Transverse colon (tissue), 4 donors: ENCODE measurements at regions not wholly inside any gene's neighbourhood (a gene's known extent, or its start where the extent isn't known, plus 50 kb on each side); places are given as distances from the start of the nearest gene placed in this dataset.

Experiments
- DNase-seq: peaks from one replicate; pipeline ENCODE4 v3.0.0-alpha.2; 2019
- H3K27ac ChIP-seq, 4 donors: fragments of 200-600 bp; sonication (generic); 2 replicates each; pipeline ENCODE4 v1.5.1; 2016 to 2018; ENCODE audit warnings: inconsistent platforms in 4 of 4
- H3K27me3 ChIP-seq: fragments of 200-600 bp; sonication (generic); 2 replicates; pipeline ENCODE4 v1.5.1; 2017; ENCODE audit warnings: inconsistent platforms
- H3K36me3 ChIP-seq, 4 donors: fragments of 200-600 bp; sonication (generic); 2 replicates each; pipeline ENCODE4 v1.5.1; 2017 to 2019; ENCODE audit warnings: inconsistent platforms in 4 of 4
- H3K4me1 ChIP-seq, 4 donors: fragments of 200-600 bp; sonication (generic); 2 replicates each; pipeline ENCODE4 v1.5.1; 2017 to 2020; ENCODE audit warnings: inconsistent platforms in 4 of 4
- H3K4me3 ChIP-seq, 4 donors: fragments of 200-600 bp; sonication (generic); 1 replicate in 1 of 4; 2 replicates in 3 of 4; pipeline versions ENCODE4 v1.5.1 to v1.6.1; 2017 to 2019; ENCODE audit warnings: inconsistent platforms in 4 of 4
- H3K9me3 ChIP-seq, 2 donors: fragments of 200-600 bp; sonication (generic); 2 replicates each; pipeline ENCODE4 v1.5.1; 2017 to 2019; ENCODE audit warnings: inconsistent platforms in 2 of 2
- EP300 ChIP-seq: sonication (generic); formaldehyde crosslinking; IDR thresholded peaks from one replicate; pipeline ENCODE4 v1.6.1; 2017; ENCODE audit warnings: antibody characterized with exemption, low read depth
- POLR2A ChIP-seq: fragments of 450-650 bp; IDR thresholded peaks from one replicate; pipeline ENCODE4 v1.6.1; 2016; ENCODE audit warnings: antibody characterized with exemption, mild to moderate bottlenecking, moderate library complexity
- POLR2AphosphoS5 ChIP-seq, 3 donors: sonication (generic); formaldehyde crosslinking; IDR thresholded peaks; one replicate each; pipeline ENCODE4 v1.6.1; 2016; ENCODE audit warnings: antibody characterized with exemption in 3 of 3
- WGBS, 2 donors: methylation state at CpG; one replicate each; pipeline ENCODE4 v1.1.5; 2018; ENCODE audit warnings: low coverage in 1 of 2; 5-methylcytosine and 5-hydroxymethylcytosine counted together
- in situ Hi-C, 4 donors: fragments of 200-750 bp; cut with MboI; loops; one replicate each; pipeline versions ENCODE4 v1.15.0 to v1.15.1; 2017; ENCODE audit warnings: low sequenced_read_pairs in 3 of 4, low pct_ligation_motif_present in 1 of 4, low pct_unique_long_range_greater_than_20kb in 1 of 4
- intact Hi-C: fragments of 100-400 bp; cut with DNase I; formaldehyde crosslinking; loops from one replicate; pipeline ENCODE4 v1.15.1; 2023; ENCODE audit warnings: low total_unique reads
- TF ChIP-seq, protein P1 (sequence below), 5 experiments: fragments of 200-600 bp in 3 of 5; fragments of 450-650 bp in 2 of 5; sonication (generic) in 3 of 5; IDR thresholded peaks; 1 replicate in 2 of 5; 2 replicates in 3 of 5; pipeline ENCODE4 v1.5.1; 2016 to 2017; ENCODE audit warnings: antibody characterized with exemption in 5 of 5, inconsistent platforms in 3 of 5, mild to moderate bottlenecking in 2 of 5, moderate library complexity in 1 of 5

DNA sequence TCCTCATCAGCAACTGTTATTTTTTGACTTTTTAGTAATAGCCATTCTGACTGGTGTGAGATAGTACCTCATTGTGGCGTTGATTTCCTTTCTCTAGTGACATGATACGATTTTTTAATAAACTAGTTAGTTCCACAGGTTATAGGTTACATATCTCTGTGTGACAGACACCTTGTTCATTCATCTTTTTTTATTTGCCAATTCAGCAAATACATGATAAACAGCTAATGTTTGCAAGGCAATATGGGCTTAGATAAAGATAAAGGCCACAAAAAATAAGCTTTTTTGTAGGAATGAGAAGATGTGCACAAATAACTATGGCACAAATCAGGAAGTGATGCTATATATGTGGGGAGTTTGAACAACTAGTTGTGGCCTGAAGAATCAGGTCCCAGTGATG is 366.8 kb downstream of the HLX start:
- Histone ChIP-seq H3K36me3 (no peaks in the 10 kb centered on the region), H3K4me1 (peaks cover 0 to 4% (median 0%) of the 10 kb centered on the region in 4 donors), H3K9me3 (no peaks in the 10 kb centered on the region), H3K27me3 (no peaks in the 10 kb centered on the region), H3K4me3 (no peak overlapping the region), H3K27ac (no peak overlapping the region)
- DNase-seq = no peak
- TF ChIP-seq POLR2AphosphoS5 (IDR thresholded peaks at IDR 0.05) (no peak), POLR2A (no peak), EP300 (no peak)
- TF ChIP-seq, protein P1, sequence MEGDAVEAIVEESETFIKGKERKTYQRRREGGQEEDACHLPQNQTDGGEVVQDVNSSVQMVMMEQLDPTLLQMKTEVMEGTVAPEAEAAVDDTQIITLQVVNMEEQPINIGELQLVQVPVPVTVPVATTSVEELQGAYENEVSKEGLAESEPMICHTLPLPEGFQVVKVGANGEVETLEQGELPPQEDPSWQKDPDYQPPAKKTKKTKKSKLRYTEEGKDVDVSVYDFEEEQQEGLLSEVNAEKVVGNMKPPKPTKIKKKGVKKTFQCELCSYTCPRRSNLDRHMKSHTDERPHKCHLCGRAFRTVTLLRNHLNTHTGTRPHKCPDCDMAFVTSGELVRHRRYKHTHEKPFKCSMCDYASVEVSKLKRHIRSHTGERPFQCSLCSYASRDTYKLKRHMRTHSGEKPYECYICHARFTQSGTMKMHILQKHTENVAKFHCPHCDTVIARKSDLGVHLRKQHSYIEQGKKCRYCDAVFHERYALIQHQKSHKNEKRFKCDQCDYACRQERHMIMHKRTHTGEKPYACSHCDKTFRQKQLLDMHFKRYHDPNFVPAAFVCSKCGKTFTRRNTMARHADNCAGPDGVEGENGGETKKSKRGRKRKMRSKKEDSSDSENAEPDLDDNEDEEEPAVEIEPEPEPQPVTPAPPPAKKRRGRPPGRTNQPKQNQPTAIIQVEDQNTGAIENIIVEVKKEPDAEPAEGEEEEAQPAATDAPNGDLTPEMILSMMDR (IDR thresholded peaks at IDR 0.05) = no peak
- intact Hi-C loops (no loop called here), in situ Hi-C loops (no loop called here)
- WGBS, 2 donors = 41 to 56% methylated on average over 2 of the region's 2 CpGs

DNA sequence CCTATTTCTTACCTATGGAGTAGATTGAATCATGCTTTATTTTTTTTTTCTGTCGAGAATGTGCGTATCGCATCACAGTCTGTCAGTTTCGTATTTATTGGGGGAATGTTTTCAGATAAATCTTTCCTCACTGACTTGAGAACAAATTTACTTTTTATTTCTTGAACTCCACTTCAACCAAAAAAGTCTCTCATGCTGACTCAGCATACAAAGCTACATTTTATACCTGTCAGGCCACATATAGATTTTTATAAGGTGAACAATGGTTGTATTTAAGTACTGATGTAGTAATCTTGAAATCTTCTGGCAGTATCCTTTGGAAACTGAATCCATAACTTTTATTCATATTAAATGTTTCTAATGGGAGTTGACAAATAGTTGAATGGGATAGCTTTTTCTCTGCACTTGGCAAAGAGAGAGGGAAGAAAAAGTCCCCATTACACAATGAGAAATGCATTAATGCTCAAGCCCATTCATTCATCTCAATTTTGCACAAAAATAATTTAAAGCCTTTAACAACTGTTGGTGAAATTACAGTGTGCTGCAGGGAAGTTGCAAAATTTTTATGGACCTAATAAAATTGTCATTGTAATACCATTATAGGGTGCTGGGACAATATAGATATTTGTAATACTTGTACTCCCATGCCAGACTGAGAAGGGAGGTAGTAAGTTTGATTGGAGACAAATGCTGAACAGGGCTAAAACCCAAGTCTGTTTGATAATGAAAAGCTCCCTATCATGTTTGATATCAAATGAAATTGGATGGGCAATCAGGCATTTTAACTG is 367.6 kb downstream of the HLX start:
- Histone ChIP-seq H3K4me3 (no peak overlapping the region), H3K4me1 (no peaks in the 10 kb centered on the region), H3K9me3 (no peaks in the 10 kb centered on the region), H3K36me3 (no peaks in the 10 kb centered on the region), H3K27me3 (no peaks in the 10 kb centered on the region), H3K27ac (no peak overlapping the region)
- in situ Hi-C loops = no loop called here
- TF ChIP-seq EP300 (no peak), POLR2AphosphoS5 (IDR thresholded peaks at IDR 0.05) (no peak), POLR2A (no peak)
- TF ChIP-seq, protein P1 (IDR thresholded peaks at IDR 0.05) = no peak
- intact Hi-C loops = no loop called here
- 91 to 93% methylated on average over 4 of the region's 4 CpGs for WGBS, 2 donors
- DNase-seq = no peak

DNA sequence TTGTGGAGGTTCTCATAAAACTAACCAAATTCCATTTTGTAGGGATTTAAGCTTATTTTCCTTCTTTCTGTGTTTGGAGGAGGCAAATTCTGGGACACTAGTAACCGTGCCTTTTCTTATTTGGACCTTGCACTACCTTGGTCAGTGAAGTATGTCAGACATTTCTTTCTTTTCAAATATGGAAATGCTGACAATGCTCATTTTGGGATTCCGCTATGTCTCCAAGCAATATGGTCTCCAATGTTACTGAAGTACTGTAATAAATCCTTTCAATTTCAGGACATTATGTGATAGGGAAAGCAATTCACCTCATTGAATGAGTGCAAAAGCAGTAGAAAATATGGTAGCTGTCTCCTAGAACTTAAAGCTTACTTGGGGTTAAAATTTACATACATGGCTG is 372.3 kb downstream of the HLX start:
- 38 to 91% methylated on average over 2 of the region's 2 CpGs for whole genome bisulfite sequencing, 2 donors
- H3K9me3 ChIP-seq = peaks cover 0 to 4% of the 10 kb centered on the region in 2 donors
- in situ Hi-C loops (no loop called here), intact Hi-C loops (no loop called here)
- H3K4me3 ChIP-seq = no peak overlapping the region
- H3K27ac ChIP-seq = no peak overlapping the region
- H3K27me3 ChIP-seq = no peaks in the 10 kb centered on the region
- no peak for DNase-seq
- no peaks in the 10 kb centered on the region for H3K4me1 ChIP-seq
- H3K36me3 ChIP-seq = no peaks in the 10 kb centered on the region
- TF ChIP-seq, protein P1 (IDR thresholded peaks at IDR 0.05) = no peak

DNA sequence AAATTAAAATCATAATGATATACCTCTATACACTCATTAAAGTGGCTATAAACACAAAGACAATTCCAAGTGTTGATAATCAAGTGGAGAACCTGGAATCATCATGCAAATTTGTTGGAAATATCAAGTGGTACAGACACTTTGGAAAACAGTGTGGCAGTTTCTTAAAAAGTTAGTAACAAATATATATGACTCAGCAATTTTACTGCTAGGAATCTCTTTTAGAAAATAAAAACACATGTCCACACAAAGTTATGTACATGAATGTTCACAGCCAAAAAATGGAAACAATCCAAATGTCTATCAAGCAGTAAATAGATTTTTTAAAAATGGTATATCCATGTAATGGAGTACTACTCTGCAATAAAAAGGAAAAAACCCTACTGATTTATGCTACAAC is 375.6 kb downstream of the HLX start:
- intact Hi-C loops = no loop called here
- DNase-seq = no peak
- no peaks in the 10 kb centered on the region for H3K36me3 ChIP-seq
- H3K4me3 ChIP-seq = no peak overlapping the region
- no peaks in the 10 kb centered on the region for H3K4me1 ChIP-seq
- in situ Hi-C loops = no loop called here
- H3K27ac ChIP-seq = no peak overlapping the region
- no peaks in the 10 kb centered on the region for H3K27me3 ChIP-seq
- TF ChIP-seq POLR2AphosphoS5 (IDR thresholded peaks at IDR 0.05) = no peak
- TF ChIP-seq POLR2A = no peak
- TF ChIP-seq EP300 = no peak
- TF ChIP-seq, protein P1 (IDR thresholded peaks at IDR 0.05) = no peak
- peaks cover 0 to 4% of the 10 kb centered on the region in 2 donors for H3K9me3 ChIP-seq
